ENCODE measurements at regions not wholly inside any gene's neighbourhood (a gene's known extent, or its start where the extent isn't known, plus 50 kb on each side); places are given as distances from the start of the nearest gene placed in this dataset.
A peak's percentile ranks its signal among the peaks of the same experiment; 100 is the strongest.
"Not testable (repeated sequence)": the region's sequence is repeated elsewhere in the genome, so short reads cannot be mapped to it uniquely, and the experiment has no call there.

DNA sequence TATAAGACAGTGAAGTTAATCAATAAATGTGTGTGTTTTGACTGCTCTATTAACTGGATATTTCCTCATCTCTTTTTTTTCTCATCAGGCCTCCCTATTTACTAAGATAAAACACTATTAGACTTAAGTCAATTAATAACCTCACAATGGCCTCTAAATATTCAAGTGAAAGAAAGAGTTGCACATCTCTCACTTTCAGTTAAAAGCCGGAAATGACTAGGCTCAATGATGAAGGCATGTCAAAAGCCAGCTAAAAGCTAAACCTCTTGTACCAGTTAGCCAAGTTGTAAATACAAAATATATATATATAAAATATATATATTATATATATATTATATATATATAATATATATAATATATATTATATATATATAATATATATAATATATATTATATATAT is 127.0 kb upstream of the MEOX2 start:
- no peak for DNase-seq (ENCODE audit: low spot score)

DNA sequence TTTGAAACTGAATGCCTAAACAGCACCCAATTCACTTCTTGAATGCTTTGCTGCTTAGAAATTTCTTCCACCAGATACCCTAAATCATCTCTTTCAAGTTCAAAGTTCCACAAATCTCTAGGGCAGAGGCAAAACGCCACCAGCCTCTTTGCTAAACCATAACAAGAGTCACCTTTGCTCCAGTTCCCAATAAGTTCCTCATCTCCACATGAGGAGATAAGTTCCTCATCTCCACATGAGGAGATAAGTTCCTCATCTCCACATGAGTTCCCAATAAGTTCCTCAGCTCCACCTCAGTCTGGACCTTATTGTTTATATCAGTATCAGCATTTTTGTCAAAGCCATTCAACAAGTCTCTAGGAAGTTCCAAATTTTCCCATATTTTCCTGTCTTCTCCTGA is 123.9 kb upstream of the MEOX2 start:
- not testable (repeated sequence) for DNase-seq (ENCODE audit: low spot score)

GRCh38 chr7:15809936-15810335 is 123.5 kb upstream of the MEOX2 start:
- not testable (repeated sequence) for DNase-seq (ENCODE audit: low spot score)

- DNase-seq (ENCODE audit: low spot score): no peak
These were observed 119.4 kb upstream of the MEOX2 start for GRCh38 chr7:15805891-15806290.

DNA sequence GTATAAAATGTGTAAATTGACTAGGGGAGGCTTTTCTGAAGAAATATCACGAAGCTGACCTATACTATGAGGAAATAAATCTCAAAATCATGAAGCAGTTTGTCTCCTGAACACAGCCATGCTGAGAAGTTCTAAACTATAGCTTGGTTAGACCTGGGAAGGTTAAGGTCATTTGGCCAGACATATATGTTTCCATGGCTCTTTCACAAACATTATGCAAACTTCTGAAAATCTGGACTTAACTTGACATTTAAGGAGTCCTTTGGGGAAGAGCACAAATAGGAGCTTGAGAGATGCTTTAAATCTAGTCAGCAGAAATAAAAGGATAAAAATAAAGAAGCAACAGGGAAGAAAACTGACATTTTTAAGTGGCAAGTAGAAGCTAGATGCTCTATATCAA is 115.9 kb upstream of the MEOX2 start:
- DNase-seq (ENCODE audit: low spot score): no peak

GRCh38 chr7:15801551-15801950 is 115.1 kb upstream of the MEOX2 start:
- DNase-seq (ENCODE audit: low spot score): peak; percentile 4

DNA sequence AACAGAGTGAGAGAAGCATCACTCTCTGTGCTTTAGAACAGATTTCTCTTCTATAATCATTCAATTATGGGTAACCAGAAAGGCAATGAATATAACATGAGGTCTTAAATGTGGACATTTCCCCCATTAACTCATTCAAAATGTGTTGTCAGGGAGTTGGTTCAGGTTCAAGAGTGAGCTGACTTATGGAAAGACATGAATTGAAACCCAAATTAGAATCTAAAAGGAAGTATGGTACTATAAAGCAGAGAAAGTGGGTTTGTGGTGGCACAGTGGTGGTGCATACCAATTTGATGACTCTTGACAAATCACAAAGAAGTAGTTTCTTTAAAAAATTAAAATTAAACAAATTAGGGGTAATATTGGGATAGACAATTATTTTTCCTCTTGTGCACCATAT is 114.6 kb upstream of the MEOX2 start:
- DNase-seq (ENCODE audit: low spot score): no peak

DNA sequence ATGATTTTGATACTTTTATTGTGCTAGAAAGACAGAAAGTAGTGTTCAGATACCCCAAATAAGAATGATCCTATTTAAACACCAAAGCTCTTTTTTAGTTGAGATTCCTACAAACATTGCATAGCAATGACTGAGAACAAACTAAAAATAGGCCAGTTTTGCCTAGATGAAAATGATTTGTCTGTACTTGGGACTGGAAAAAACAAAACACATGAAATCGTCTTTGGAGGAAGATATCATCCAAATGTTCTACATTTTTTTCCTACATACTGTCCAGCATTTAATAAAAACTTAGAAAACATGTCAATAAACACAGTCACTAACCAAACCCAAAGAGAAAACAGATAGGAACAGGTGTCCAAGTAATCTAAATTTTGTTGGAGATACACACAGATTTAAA is 111.6 kb upstream of the MEOX2 start:
- DNase-seq (ENCODE audit: low spot score): no peak

DNA sequence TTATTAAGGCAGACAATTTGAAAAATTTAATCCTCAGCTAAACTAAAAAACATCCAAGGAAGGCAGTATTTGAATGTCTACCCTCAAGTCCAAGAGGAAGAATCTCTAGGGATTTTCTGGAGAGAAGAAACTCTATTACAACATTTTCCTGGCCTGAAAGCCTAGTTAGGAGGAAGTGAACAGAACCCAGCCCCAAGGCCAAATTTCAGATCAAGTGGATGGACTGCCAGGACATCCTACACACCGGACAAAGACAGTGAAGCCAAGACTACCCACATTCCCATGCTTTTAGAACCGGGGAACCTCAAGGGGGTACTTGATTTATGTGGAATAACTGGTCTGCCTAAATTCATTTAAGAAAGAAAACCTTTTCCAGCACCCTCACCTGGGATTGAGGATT is 108.9 kb upstream of the MEOX2 start:
- DNase-seq (ENCODE audit: low spot score): no peak

DNA sequence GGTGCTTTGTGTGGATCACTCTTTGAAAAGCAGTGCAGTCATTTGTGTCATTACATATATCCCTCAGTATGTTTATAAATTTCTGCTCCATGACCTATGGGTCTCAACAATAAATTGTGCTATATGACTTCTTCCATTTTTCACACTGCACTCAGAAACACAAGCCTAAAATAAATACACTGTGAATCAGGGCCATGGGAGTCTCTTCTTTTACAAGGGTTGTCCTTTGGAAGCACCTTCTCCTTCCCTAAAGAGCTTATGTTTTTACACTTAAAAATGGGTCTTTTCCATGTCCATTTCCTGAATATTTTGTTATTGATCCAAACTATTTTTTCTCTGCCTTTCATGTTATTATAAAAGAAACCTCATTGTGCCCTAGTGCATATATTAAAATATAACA is 108.3 kb upstream of the MEOX2 start:
- DNase-seq (ENCODE audit: low spot score): no peak

DNA sequence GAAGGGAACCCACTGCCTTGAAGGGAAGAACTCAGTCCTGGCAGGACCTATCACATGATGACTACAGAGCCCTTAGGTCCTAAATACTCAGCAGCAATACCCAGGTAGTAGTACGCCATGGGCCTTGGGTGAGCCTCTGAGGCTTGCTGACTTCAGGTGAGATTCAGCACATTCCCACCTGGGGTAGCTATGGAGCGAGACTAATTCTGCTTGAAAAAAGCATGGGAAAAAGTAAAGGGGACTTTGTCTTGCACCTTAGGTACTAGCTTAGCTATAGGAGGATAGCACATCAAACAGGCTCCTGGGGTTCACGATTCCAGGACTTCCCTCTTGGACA is 98.2 kb upstream of the MEOX2 start:
- no peak for DNase-seq (ENCODE audit: low spot score)

DNA sequence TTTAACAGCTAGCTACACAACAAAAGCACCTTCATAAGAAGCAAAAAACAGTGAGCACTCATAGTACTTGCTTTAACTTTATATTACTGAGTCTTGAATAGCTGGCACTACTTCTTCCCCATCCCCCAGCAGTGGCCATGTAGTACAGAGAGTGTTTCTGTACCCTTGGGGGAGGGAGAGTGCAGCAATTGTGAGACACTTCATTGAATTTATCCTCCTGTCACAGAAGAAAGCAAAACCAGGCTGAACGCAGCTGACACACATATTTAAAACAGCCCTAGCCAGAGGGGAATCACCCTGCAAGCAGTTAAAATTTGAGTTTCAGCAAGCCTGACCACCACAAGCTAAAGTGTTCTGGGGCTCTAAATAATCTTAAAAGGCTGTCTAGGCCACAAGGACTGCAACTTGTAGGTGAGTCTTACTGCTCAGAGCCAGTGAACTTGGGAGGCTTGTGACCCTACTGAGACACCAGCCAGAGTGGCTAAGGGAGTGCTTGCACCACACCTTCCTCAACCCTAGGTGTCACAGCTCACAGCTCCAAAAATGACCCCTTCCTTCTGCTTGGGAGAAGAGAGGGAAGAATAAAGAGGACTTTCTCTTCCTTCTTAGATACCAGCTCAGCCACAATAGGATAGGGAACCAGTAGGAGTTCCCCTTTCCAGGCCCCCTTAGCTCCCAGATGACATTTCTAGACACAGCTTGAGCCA is 97.7 kb upstream of the MEOX2 start:
- peak; percentile 3 for DNase-seq (ENCODE audit: low spot score)

GRCh38 chr7:15782656-15783055 is 96.2 kb upstream of the MEOX2 start:
- no peak for DNase-seq (ENCODE audit: low spot score)

- DNase-seq (ENCODE audit: low spot score): no peak
These were observed 95.5 kb upstream of the MEOX2 start for GRCh38 chr7:15781944-15782343.

DNA sequence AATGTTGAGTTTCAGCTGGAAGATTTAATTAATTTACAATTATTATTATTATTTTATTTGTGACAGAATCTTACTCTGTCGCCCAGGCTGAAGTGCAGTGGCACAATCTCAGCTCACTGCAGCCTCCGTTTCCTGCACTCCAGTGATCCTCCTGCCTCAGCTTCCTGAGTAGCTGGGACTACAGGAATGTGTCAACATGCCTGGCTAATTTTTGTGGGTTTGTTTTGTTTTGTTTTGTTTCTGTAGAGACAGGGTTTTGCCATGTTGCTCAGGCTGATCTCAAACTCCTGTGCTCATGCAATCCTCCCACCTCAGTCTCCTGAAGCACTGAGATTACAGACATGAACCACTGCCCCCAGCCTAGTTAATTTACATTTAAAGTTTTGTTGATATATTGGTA is 93.8 kb upstream of the MEOX2 start:
- no peak for DNase-seq (ENCODE audit: low spot score)

GRCh38 chr7:15778191-15778590 is 91.7 kb upstream of the MEOX2 start:
- no peak for DNase-seq (ENCODE audit: low spot score)

GRCh38 chr7:15765753-15766152 is 79.3 kb upstream of the MEOX2 start:
- DNase-seq (ENCODE audit: low spot score): no peak

DNA sequence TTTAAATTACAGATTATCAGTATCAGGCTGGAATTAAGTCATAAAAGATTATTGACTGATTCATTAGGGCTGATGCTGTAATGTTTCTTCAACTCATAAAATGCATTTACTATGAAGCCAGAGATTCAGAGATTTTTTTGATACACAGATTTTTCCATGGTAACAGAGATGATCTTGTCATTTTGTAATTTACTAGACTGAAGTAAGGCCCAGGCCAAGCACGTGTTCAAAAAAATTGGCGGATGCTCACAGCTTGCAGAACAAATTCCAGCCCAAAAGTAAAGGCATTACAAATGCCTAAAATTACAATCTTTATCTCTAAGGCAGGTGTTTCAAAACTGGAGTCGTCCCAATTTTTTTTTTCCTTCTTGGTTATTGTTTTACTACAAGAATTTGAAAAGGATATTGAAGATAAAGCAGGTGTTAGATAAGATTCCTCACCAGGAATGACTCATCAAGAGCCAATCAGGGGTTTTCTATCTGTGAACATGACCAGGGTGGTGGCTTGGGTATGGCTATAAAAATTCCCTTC is 78.4 kb upstream of the MEOX2 start:
- DNase-seq (ENCODE audit: low spot score): no peak

GRCh38 chr7:15764010-15764409 is 77.5 kb upstream of the MEOX2 start:
- DNase-seq (ENCODE audit: low spot score): no peak

GRCh38 chr7:15757041-15758000 is 70.8 kb upstream of the MEOX2 start:
- DNase-seq (ENCODE audit: low spot score): no peak

- no peak for DNase-seq (ENCODE audit: low spot score)
These were observed 68.6 kb upstream of the MEOX2 start for GRCh38 chr7:15755061-15755460.

DNA sequence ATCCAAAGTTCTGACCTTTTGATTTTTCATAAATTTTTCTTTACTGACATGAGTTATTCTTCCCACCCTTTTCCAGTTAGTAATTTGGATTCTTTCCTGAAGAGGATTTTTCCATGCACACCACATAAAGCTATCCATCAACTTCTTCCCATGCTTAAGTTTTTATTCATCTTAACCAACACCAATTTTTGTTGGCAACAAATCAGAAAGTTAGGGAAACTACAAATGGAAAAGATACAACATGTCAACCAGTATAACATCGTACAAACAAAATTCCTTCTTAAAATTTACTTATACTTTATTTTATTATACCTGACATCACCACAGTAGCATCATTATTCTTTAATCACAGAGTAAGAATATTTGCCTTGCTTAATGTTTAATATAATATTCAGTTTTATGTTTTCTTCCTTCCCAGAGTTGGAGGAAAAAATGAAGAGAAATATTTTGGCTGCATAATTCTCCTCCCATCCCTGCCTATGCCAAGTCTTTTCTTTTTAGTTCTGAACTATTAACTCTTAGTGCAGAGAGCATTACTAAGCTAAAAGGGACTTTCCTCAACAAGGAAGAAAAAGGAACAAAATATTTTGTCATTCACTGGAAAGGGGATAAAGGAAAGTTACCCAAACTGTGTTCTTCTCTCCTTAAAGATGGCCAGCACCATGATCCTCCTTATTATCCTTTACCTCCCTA is 67.5 kb upstream of the MEOX2 start:
- DNase-seq (ENCODE audit: low spot score): no peak

DNA sequence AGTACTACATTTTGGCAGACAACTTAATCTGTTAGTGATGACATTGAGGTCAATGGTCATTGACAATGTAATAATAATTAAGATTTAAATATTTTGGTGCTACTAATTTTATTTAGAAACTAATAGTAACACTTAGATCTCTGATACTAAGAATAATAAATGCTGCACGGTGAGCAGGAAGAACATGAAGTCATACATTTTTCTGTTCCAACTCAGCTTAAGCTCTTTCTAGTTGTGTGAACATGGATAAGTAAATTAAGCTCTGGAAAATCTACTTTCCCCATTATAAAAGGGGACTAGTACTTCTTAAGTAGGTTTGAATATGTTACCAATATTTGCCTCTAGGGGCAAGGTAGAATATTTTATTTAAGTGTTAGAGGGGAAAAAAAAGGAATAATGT is 65.9 kb upstream of the MEOX2 start:
- no peak for DNase-seq (ENCODE audit: low spot score)

Data from cerebellar cortex (tissue), 1 donor.